ENCODE measurements at regions not wholly inside any gene's neighbourhood (a gene's known extent, or its start where the extent isn't known, plus 50 kb on each side); places are given as distances from the start of the nearest gene placed in this dataset.

- no peaks in the 10 kb centered on the region for H3K36me3 ChIP-seq (replicated peaks; ENCODE audit: low read depth, low read length)
These were observed 370.0 kb upstream of the AUTS2 start for GRCh38 chr7:69228212-69228811.

DNA sequence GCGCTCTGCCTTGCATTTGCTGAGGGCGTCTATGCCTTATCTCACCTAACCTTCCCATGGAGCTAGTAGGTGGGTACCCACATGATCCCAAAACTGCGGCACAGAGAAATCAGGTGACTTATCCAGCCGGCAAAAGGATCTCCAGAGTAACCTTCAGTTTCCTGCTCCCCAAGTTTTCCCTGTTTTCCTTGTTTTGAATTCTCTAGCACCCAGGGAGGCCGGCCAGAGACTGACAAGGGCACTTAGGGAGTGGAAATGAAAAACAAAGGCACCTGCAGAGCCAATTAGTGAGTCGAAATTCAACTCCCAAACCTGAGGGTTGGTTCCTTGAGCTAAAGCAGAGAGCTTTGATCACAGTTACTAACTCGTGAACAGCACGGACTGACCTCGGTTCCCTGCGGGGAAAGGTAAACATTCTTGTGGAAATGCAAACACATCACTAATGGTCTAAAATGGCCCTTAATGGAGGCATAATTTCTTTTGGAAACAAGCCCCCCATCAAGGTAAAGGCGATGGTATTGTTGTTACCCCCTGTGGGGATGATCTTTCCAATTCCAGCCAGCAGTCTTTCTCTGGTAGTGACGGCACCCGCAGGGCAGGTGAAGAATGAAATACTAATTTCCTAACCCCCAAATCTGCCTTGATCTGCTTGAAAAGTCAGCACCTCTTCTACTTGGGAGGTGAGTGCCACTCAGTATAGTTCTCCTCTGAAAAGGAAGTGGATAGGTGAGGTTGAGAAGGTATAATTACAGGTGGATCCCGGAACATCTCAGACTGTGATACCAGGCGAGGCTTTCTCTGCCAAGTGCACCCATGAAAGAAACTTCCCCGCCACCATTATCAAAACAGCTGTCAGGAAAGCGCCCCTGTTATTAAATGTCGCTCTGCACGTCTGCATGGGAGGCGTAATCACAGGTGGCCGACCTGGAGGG lies 365.6 kb upstream of the AUTS2 start:
- Histone ChIP-seq H3K4me3 (ENCODE audit: low read length) (no peak overlapping the region), H3K4me1 (ENCODE audit: low read length) (no peaks in the 10 kb centered on the region), H3K36me3 (replicated peaks; ENCODE audit: low read depth, low read length) (no peaks in the 10 kb centered on the region), H3K9me3 (ENCODE audit: insufficient read depth, low read length) (no peaks in the 10 kb centered on the region), H3K79me2 (ENCODE audit: low read length) (no peaks in the 10 kb centered on the region), H3K27me3 (ENCODE audit: low read depth, low read length) (no peaks in the 10 kb centered on the region), H4K20me1 (ENCODE audit: insufficient read depth, low read length) (no peaks in the 10 kb centered on the region), H2AFZ (ENCODE audit: low read depth, low read length) (no peak overlapping the region), H3K27ac (ENCODE audit: low read length) (no peak overlapping the region), H3K4me2 (ENCODE audit: low read length) (no peak overlapping the region), H3K9ac (ENCODE audit: low read length) (no peak overlapping the region)
- no peak for TF ChIP-seq EZH2phosphoT487 (IDR thresholded peaks at IDR 0.05; ENCODE audit: low read depth)
- no peak for TF ChIP-seq CTCF (IDR thresholded peaks at IDR 0.05; ENCODE audit: low read depth, low read length)

More at GRCh38 chr7:69228212-69228811, 370.0 kb upstream of the AUTS2 start:
- no peak overlapping the region for H3K27ac ChIP-seq (ENCODE audit: low read length)
- H2AFZ ChIP-seq (ENCODE audit: low read depth, low read length) = no peak overlapping the region
- no peaks in the 10 kb centered on the region for H3K4me1 ChIP-seq (ENCODE audit: low read length)
- no peaks in the 10 kb centered on the region for H3K9me3 ChIP-seq (ENCODE audit: insufficient read depth, low read length)
- no peak for TF ChIP-seq CTCF (IDR thresholded peaks at IDR 0.05; ENCODE audit: low read depth, low read length)
- TF ChIP-seq EZH2phosphoT487 (IDR thresholded peaks at IDR 0.05; ENCODE audit: low read depth) = no peak
- no peaks in the 10 kb centered on the region for H3K27me3 ChIP-seq (ENCODE audit: low read depth, low read length)
- no peak overlapping the region for H3K9ac ChIP-seq (ENCODE audit: low read length)
- no peaks in the 10 kb centered on the region for H4K20me1 ChIP-seq (ENCODE audit: insufficient read depth, low read length)
- no peak overlapping the region for H3K4me2 ChIP-seq (ENCODE audit: low read length)
- no peak overlapping the region for H3K4me3 ChIP-seq (ENCODE audit: low read length)
- H3K79me2 ChIP-seq (ENCODE audit: low read length) = no peaks in the 10 kb centered on the region

GRCh38 chr7:69237541-69237940 lies 360.7 kb upstream of the AUTS2 start:
- no peak for TF ChIP-seq CTCF (IDR thresholded peaks at IDR 0.05; ENCODE audit: low read depth, low read length)
- no peak for TF ChIP-seq EZH2phosphoT487 (IDR thresholded peaks at IDR 0.05; ENCODE audit: low read depth)
- H2AFZ ChIP-seq (ENCODE audit: low read depth, low read length) = no peak overlapping the region
- H3K27ac ChIP-seq (ENCODE audit: low read length) = no peak overlapping the region
- no peaks in the 10 kb centered on the region for H3K79me2 ChIP-seq (ENCODE audit: low read length)
- H3K27me3 ChIP-seq (ENCODE audit: low read depth, low read length) = no peaks in the 10 kb centered on the region
- no peaks in the 10 kb centered on the region for H4K20me1 ChIP-seq (ENCODE audit: insufficient read depth, low read length)
- H3K36me3 ChIP-seq (replicated peaks; ENCODE audit: low read depth, low read length) = no peaks in the 10 kb centered on the region
- H3K4me3 ChIP-seq (ENCODE audit: low read length) = no peak overlapping the region
- H3K4me1 ChIP-seq (ENCODE audit: low read length) = no peaks in the 10 kb centered on the region
- no peaks in the 10 kb centered on the region for H3K9me3 ChIP-seq (ENCODE audit: insufficient read depth, low read length)
- no peak overlapping the region for H3K9ac ChIP-seq (ENCODE audit: low read length)
- H3K4me2 ChIP-seq (ENCODE audit: low read length) = no peak overlapping the region

DNA sequence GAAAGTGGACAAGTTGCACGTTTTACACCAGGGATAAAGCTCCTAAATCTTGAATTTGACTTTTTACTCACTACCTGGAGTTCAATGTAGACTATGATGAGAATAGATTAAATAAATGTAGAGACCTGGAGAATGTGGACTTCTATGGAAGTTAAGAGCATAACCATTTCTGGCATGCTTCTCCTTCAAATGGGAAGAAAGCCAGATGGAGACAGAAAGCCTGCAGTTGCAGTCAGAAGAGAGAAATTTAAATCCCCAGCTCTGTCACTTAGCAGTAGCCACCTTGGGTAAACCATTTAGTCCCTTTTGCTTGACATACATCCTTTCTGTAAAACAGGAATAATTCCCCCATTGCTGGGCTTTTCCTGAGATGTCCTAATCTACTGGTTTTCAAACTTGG lies 355.3 kb upstream of the AUTS2 start:
- TF ChIP-seq EZH2phosphoT487 (IDR thresholded peaks at IDR 0.05; ENCODE audit: low read depth) = no peak
- no peak for TF ChIP-seq CTCF (IDR thresholded peaks at IDR 0.05; ENCODE audit: low read depth, low read length)
- H3K4me1 ChIP-seq (ENCODE audit: low read length) = no peaks in the 10 kb centered on the region
- H4K20me1 ChIP-seq (ENCODE audit: insufficient read depth, low read length) = no peaks in the 10 kb centered on the region
- H3K27me3 ChIP-seq (ENCODE audit: low read depth, low read length) = no peaks in the 10 kb centered on the region
- no peaks in the 10 kb centered on the region for H3K36me3 ChIP-seq (replicated peaks; ENCODE audit: low read depth, low read length)
- H3K27ac ChIP-seq (ENCODE audit: low read length) = no peak overlapping the region
- H3K79me2 ChIP-seq (ENCODE audit: low read length) = no peaks in the 10 kb centered on the region
- no peak overlapping the region for H2AFZ ChIP-seq (ENCODE audit: low read depth, low read length)
- H3K9me3 ChIP-seq (ENCODE audit: insufficient read depth, low read length) = no peaks in the 10 kb centered on the region
- no peak overlapping the region for H3K4me3 ChIP-seq (ENCODE audit: low read length)
- no peak overlapping the region for H3K9ac ChIP-seq (ENCODE audit: low read length)
- H3K4me2 ChIP-seq (ENCODE audit: low read length) = no peak overlapping the region

Measured in OCI-LY3 (cell line).